Small intestine (tissue), 7 donors: ENCODE measurements at regions not wholly inside any gene's neighbourhood (a gene's known extent, or its start where the extent isn't known, plus 50 kb on each side); places are given as distances from the start of the nearest gene placed in this dataset.
"Not testable (repeated sequence)": the region's sequence is repeated elsewhere in the genome, so short reads cannot be mapped to it uniquely, and the experiment has no call there.

Experiments
- DNase-seq, 2 donors: peaks; one replicate each; pipeline versions ENCODE4 v3.0.0 to v3.0.0-alpha.2; 2013
- FAIRE-seq: peaks from 2 replicates; lab custom pipeline; 2012; peaks lifted over from hg19 to GRCh38; lab: Jason Lieb, UNC
- H3K27ac ChIP-seq, 3 donors: one replicate each; pipeline ENCODE4 v1.5.1; 2013; ENCODE audit warnings: low read length in 2 of 3, mild to moderate bottlenecking in 2 of 3, control low read depth in 1 of 3, inconsistent platforms in 1 of 3, low read depth in 1 of 3, moderate library complexity in 1 of 3
- H3K27me3 ChIP-seq, 3 donors: one replicate each; pipeline ENCODE4 v1.6.1; 2013; ENCODE audit warnings: low read length in 3 of 3, inconsistent platforms in 1 of 3; ENCODE audit not compliant: control insufficient read depth in 3 of 3, insufficient read depth in 3 of 3
- H3K36me3 ChIP-seq, 3 donors: one replicate each; pipeline ENCODE4 v1.6.1; 2013; ENCODE audit warnings: low read length in 3 of 3, inconsistent platforms in 1 of 3, low read depth in 1 of 3, mild to moderate bottlenecking in 1 of 3, moderate library complexity in 1 of 3; ENCODE audit not compliant: control insufficient read depth in 3 of 3, insufficient read depth in 2 of 3
- H3K4me1 ChIP-seq, 3 donors: one replicate each; pipeline ENCODE4 v1.6.1; 2013; ENCODE audit warnings: low read length in 2 of 3, inconsistent platforms in 1 of 3, low read depth in 1 of 3, mild to moderate bottlenecking in 1 of 3, moderate library complexity in 1 of 3; ENCODE audit not compliant: control insufficient read depth in 3 of 3, insufficient read depth in 2 of 3
- H3K4me3 ChIP-seq, 3 donors: one replicate each; pipeline ENCODE4 v1.5.1; 2013; ENCODE audit warnings: low read length in 3 of 3, control low read depth in 1 of 3, inconsistent platforms in 1 of 3, low read depth in 1 of 3, mild to moderate bottlenecking in 1 of 3, moderate library complexity in 1 of 3
- H3K9me3 ChIP-seq, 2 donors: one replicate each; pipeline ENCODE4 v1.6.1; 2013; ENCODE audit warnings: low read depth in 1 of 2, low read length in 1 of 2; ENCODE audit not compliant: control insufficient read depth in 2 of 2, insufficient read depth in 1 of 2
- WGBS, 3 donors: extraction: QIAGEN DNeasy Blood & Tissue Kit; methylation state at CpG; one replicate each; pipeline ENCODE4 v1.1.7; 2013; 5-methylcytosine and 5-hydroxymethylcytosine counted together
- donor health status: healthy with polysubstance abuse.
- donor health status: control.
- donor health status: control.
- donor health status: Bipolar disorder and iron deficiency.
- donor health status: healthy.

- peaks cover 0 to 3% of the 10 kb centered on the region in 2 donors for H3K9me3 ChIP-seq
- H3K36me3 ChIP-seq: no peaks in the 10 kb centered on the region
- no peaks in the 10 kb centered on the region for H3K27me3 ChIP-seq
- no peaks in the 10 kb centered on the region for H3K4me1 ChIP-seq
- H3K4me3 ChIP-seq: no peak overlapping the region
- no peak for DNase-seq
- no peak overlapping the region for H3K27ac ChIP-seq
- FAIRE-seq: no peak
- WGBS, 3 donors: 62 to 73% (median 67%) methylated on average over 2 of the region's 2 CpGs
These were observed 98.3 kb upstream of the TMEM17 start for GRCh38 chr2:62604336-62604735.

- Histone ChIP-seq H3K4me3 (no peak overlapping the region), H3K27ac (no peak overlapping the region), H3K27me3 (no peaks in the 10 kb centered on the region), H3K4me1 (no peaks in the 10 kb centered on the region), H3K9me3 (peaks cover 0 to 3% of the 10 kb centered on the region in 2 donors), H3K36me3 (no peaks in the 10 kb centered on the region)
- no peak for FAIRE-seq
- 89 to 96% (median 91%) methylated on average over 2 of the region's 2 CpGs for WGBS, 3 donors
- no peak for DNase-seq
These were observed 97.2 kb upstream of the TMEM17 start for GRCh38 chr2:62603154-62603712.

GRCh38 chr2:62599674-62600410 is 93.8 kb upstream of the TMEM17 start:
- WGBS, 3 donors: 84 to 87% (median 85%) methylated on average over 6 of the region's 6 CpGs
- not testable (repeated sequence) for FAIRE-seq, H3K27me3 ChIP-seq, H3K27ac ChIP-seq, H3K36me3 ChIP-seq, H3K4me1 ChIP-seq, H3K4me3 ChIP-seq, H3K9me3 ChIP-seq, DNase-seq

- no peak for FAIRE-seq
- H3K9me3 ChIP-seq: no peaks in the 10 kb centered on the region
- H3K27ac ChIP-seq: no peak overlapping the region
- peaks cover 0 to 17% (median 0%) of the 10 kb centered on the region in 3 donors for H3K4me1 ChIP-seq
- H3K27me3 ChIP-seq: no peaks in the 10 kb centered on the region
- DNase-seq: peak in 1 of 2 donors; percentile 9
- no peaks in the 10 kb centered on the region for H3K36me3 ChIP-seq
- no peak overlapping the region for H3K4me3 ChIP-seq
- WGBS, 3 donors: 65 to 89% (median 86%) methylated on average over 3 of the region's 3 CpGs
These were observed 91.3 kb upstream of the TMEM17 start for GRCh38 chr2:62597323-62597722.

GRCh38 chr2:62596061-62596921 is 90.3 kb upstream of the TMEM17 start:
- DNase-seq: no peak
- 73 to 89% (median 84%) methylated on average over 3 of the region's 3 CpGs for WGBS, 3 donors
- Histone ChIP-seq H3K27me3 (no peaks in the 10 kb centered on the region), H3K36me3 (no peaks in the 10 kb centered on the region), H3K9me3 (no peaks in the 10 kb centered on the region), H3K4me3 (no peak overlapping the region), H3K4me1 (peaks cover 0 to 17% (median 0%) of the 10 kb centered on the region in 3 donors), H3K27ac (no peak overlapping the region)
- no peak for FAIRE-seq

- H3K36me3 ChIP-seq: no peaks in the 10 kb centered on the region
- FAIRE-seq: no peak
- H3K4me1 ChIP-seq: peaks cover 0 to 17% (median 0%) of the 10 kb centered on the region in 3 donors
- H3K27ac ChIP-seq: no peak overlapping the region
- no peak overlapping the region for H3K4me3 ChIP-seq
- H3K27me3 ChIP-seq: no peaks in the 10 kb centered on the region
- 45 to 75% (median 54%) methylated on average over 3 of the region's 3 CpGs for WGBS, 3 donors
- no peaks in the 10 kb centered on the region for H3K9me3 ChIP-seq
- peak in 1 of 2 donors; percentile 50 for DNase-seq
These were observed 89.5 kb upstream of the TMEM17 start for GRCh38 chr2:62595474-62595873.

GRCh38 chr2:62593825-62594224 is 87.8 kb upstream of the TMEM17 start:
- Histone ChIP-seq H3K4me1 (peaks cover 0 to 17% (median 0%) of the 10 kb centered on the region in 3 donors), H3K27ac (peak overlapping the region in 1 of 3 donors; percentile 16), H3K36me3 (no peaks in the 10 kb centered on the region), H3K27me3 (no peaks in the 10 kb centered on the region), H3K4me3 (no peak overlapping the region), H3K9me3 (no peaks in the 10 kb centered on the region)
- 90 to 98% (median 93%) methylated on average over 3 of the region's 3 CpGs for WGBS, 3 donors
- DNase-seq: peak; percentile 21 to 78
- no peak for FAIRE-seq

GRCh38 chr2:62591491-62591890 is 85.5 kb upstream of the TMEM17 start:
- 68 to 74% (median 73%) methylated on average over 1 of the region's 1 CpG for WGBS, 3 donors
- H3K4me3 ChIP-seq: no peak overlapping the region
- DNase-seq (no peak), FAIRE-seq (no peak)
- no peaks in the 10 kb centered on the region for H3K36me3 ChIP-seq
- no peak overlapping the region for H3K27ac ChIP-seq
- no peaks in the 10 kb centered on the region for H3K27me3 ChIP-seq
- peaks cover 0 to under 1% of the 10 kb centered on the region in 2 donors for H3K9me3 ChIP-seq
- peaks cover 0 to 17% (median 0%) of the 10 kb centered on the region in 3 donors for H3K4me1 ChIP-seq
